ENCODE measurements at regions not wholly inside any gene's neighbourhood (a gene's known extent, or its start where the extent isn't known, plus 50 kb on each side); places are given as distances from the start of the nearest gene placed in this dataset.
"Not testable (repeated sequence)": the region's sequence is repeated elsewhere in the genome, so short reads cannot be mapped to it uniquely, and the experiment has no call there.

GRCh38 chr1:229133151-229133550 lies 137.8 kb upstream of the RAB4A start:
- H3K4me3 ChIP-seq (ENCODE audit: low read length) = no peak overlapping the region
- no peak overlapping the region for H3K9ac ChIP-seq (ENCODE audit: low read length)
- H3K27ac ChIP-seq (ENCODE audit: low read length) = no peak overlapping the region
- TF ChIP-seq CTCF (IDR thresholded peaks at IDR 0.05; ENCODE audit: low read depth, low read length) = no peak
- TF ChIP-seq EZH2phosphoT487 (IDR thresholded peaks at IDR 0.05; ENCODE audit: low read depth) = no peak
- no peaks in the 10 kb centered on the region for H3K79me2 ChIP-seq (ENCODE audit: low read length)
- no peaks in the 10 kb centered on the region for H3K36me3 ChIP-seq (replicated peaks; ENCODE audit: low read depth, low read length)
- no peak overlapping the region for H3K4me2 ChIP-seq (ENCODE audit: low read length)
- peaks cover 41% of the 10 kb centered on the region for H3K4me1 ChIP-seq (ENCODE audit: low read length)
- H4K20me1 ChIP-seq (ENCODE audit: insufficient read depth, low read length) = no peaks in the 10 kb centered on the region
- peaks cover 26% of the 10 kb centered on the region for H3K9me3 ChIP-seq (ENCODE audit: insufficient read depth, low read length)
- peaks cover 35% of the 10 kb centered on the region for H3K27me3 ChIP-seq (ENCODE audit: low read depth, low read length)
- no peak overlapping the region for H2AFZ ChIP-seq (ENCODE audit: low read depth, low read length)

GRCh38 chr1:229133811-229134210 lies 137.1 kb upstream of the RAB4A start:
- Histone ChIP-seq H3K4me1 (ENCODE audit: low read length) (peaks cover 36% of the 10 kb centered on the region), H3K4me3 (ENCODE audit: low read length) (no peak overlapping the region), H3K79me2 (ENCODE audit: low read length) (no peaks in the 10 kb centered on the region), H3K36me3 (replicated peaks; ENCODE audit: low read depth, low read length) (no peaks in the 10 kb centered on the region), H3K4me2 (ENCODE audit: low read length) (peak overlapping the region; percentile 0; the same call in 1 of the 2 replicates), H2AFZ (ENCODE audit: low read depth, low read length) (no peak overlapping the region), H3K27ac (ENCODE audit: low read length) (peak overlapping the region; percentile 9; the same call in 1 of the 2 replicates), H3K9ac (ENCODE audit: low read length) (no peak overlapping the region), H3K27me3 (ENCODE audit: low read depth, low read length) (peaks cover 36% of the 10 kb centered on the region), H4K20me1 (ENCODE audit: insufficient read depth, low read length) (no peaks in the 10 kb centered on the region), H3K9me3 (ENCODE audit: insufficient read depth, low read length) (peaks cover 26% of the 10 kb centered on the region)
- TF ChIP-seq CTCF (IDR thresholded peaks at IDR 0.05; ENCODE audit: low read depth, low read length) = no peak
- TF ChIP-seq EZH2phosphoT487 (IDR thresholded peaks at IDR 0.05; ENCODE audit: low read depth) = no peak

- H3K36me3 ChIP-seq (replicated peaks; ENCODE audit: low read depth, low read length); H3K4me2 ChIP-seq (ENCODE audit: low read length); H3K9ac ChIP-seq (ENCODE audit: low read length); H3K27ac ChIP-seq (ENCODE audit: low read length); H3K4me3 ChIP-seq (ENCODE audit: low read length); H3K79me2 ChIP-seq (ENCODE audit: low read length); H4K20me1 ChIP-seq (ENCODE audit: insufficient read depth, low read length); H2AFZ ChIP-seq (ENCODE audit: low read depth, low read length): not testable (repeated sequence)
- H3K4me1 ChIP-seq (ENCODE audit: low read length) = peaks cover 35% of the 10 kb centered on the region
- peaks cover 26% of the 10 kb centered on the region for H3K9me3 ChIP-seq (ENCODE audit: insufficient read depth, low read length)
- H3K27me3 ChIP-seq (ENCODE audit: low read depth, low read length) = peaks cover 29% of the 10 kb centered on the region
Observed at GRCh38 chr1:229134381-229135217, 136.3 kb upstream of the RAB4A start.

GRCh38 chr1:229135773-229136172 lies 135.1 kb upstream of the RAB4A start:
- peaks cover 18% of the 10 kb centered on the region for H3K27me3 ChIP-seq (ENCODE audit: low read depth, low read length)
- no peak overlapping the region for H3K27ac ChIP-seq (ENCODE audit: low read length)
- no peaks in the 10 kb centered on the region for H3K36me3 ChIP-seq (replicated peaks; ENCODE audit: low read depth, low read length)
- peaks cover 26% of the 10 kb centered on the region for H3K9me3 ChIP-seq (ENCODE audit: insufficient read depth, low read length)
- H4K20me1 ChIP-seq (ENCODE audit: insufficient read depth, low read length) = no peaks in the 10 kb centered on the region
- no peaks in the 10 kb centered on the region for H3K79me2 ChIP-seq (ENCODE audit: low read length)
- TF ChIP-seq CTCF (IDR thresholded peaks at IDR 0.05; ENCODE audit: low read depth, low read length) (no peak), EZH2phosphoT487 (IDR thresholded peaks at IDR 0.05; ENCODE audit: low read depth) (no peak)
- no peak overlapping the region for H3K4me3 ChIP-seq (ENCODE audit: low read length)
- peaks cover 29% of the 10 kb centered on the region for H3K4me1 ChIP-seq (ENCODE audit: low read length)
- H2AFZ ChIP-seq (ENCODE audit: low read depth, low read length) = no peak overlapping the region
- H3K9ac ChIP-seq (ENCODE audit: low read length) = no peak overlapping the region
- H3K4me2 ChIP-seq (ENCODE audit: low read length) = no peak overlapping the region

Measured in OCI-LY3 (cell line).